Endothelial cell of umbilical vein (primary cell): ENCODE measurements at regions not wholly inside any gene's neighbourhood (a gene's known extent, or its start where the extent isn't known, plus 50 kb on each side); places are given as distances from the start of the nearest gene placed in this dataset.
A peak's percentile ranks its signal among the peaks of the same experiment; 100 is the strongest.

Experiments
- EZH2 ChIP-seq: IDR thresholded peaks from 2 replicates; pipeline ENCODE4 v1.6.1; 2012; ENCODE audit warnings: borderline replicate concordance, low read depth, mild to moderate bottlenecking, moderate library complexity, low read length, inconsistent platforms; ENCODE audit not compliant: severe bottlenecking
- FOS ChIP-seq: IDR thresholded peaks from 2 replicates; pipeline ENCODE4 v1.6.1; 2011; ENCODE audit warnings: mild to moderate bottlenecking, low read length, moderate library complexity, borderline replicate concordance; ENCODE audit not compliant: insufficient read depth
- GATA2 ChIP-seq: IDR thresholded peaks from 2 replicates; pipeline ENCODE4 v1.7.0; 2011; ENCODE audit warnings: low read depth, mild to moderate bottlenecking, moderate library complexity, mixed read lengths, low read length; ENCODE audit not compliant: insufficient read length, insufficient read depth
- POLR2A ChIP-seq: IDR thresholded peaks from 2 replicates; pipeline ENCODE4 v1.6.1; 2012; ENCODE audit warnings: low read depth, mild to moderate bottlenecking, control low read depth, low read length
- POLR2AphosphoS5 ChIP-seq: IDR thresholded peaks from 2 replicates; pipeline ENCODE4 v1.6.1; 2012; ENCODE audit warnings: low read depth, mild to moderate bottlenecking, control low read depth, low read length, moderate library complexity; ENCODE audit not compliant: insufficient read depth
- TF ChIP-seq, protein P1 (sequence below), 2 donors: IDR thresholded peaks; 1 replicate in 1 of 2; 2 replicates in 1 of 2; pipeline ENCODE4 v1.5.1; 2011; ENCODE audit warnings: low read length in 2 of 2, mild to moderate bottlenecking in 2 of 2, moderate library complexity in 2 of 2, control low read depth in 1 of 2, inconsistent platforms in 1 of 2, low read depth in 1 of 2; ENCODE audit not compliant: insufficient read depth in 1 of 2; ENCODE audit errors: extremely low read depth in 1 of 2
- TF ChIP-seq, protein P2 (sequence below): IDR thresholded peaks from 2 replicates; pipeline ENCODE4 v1.6.1; 2011; ENCODE audit not compliant: insufficient read depth, insufficient read length

DNA sequence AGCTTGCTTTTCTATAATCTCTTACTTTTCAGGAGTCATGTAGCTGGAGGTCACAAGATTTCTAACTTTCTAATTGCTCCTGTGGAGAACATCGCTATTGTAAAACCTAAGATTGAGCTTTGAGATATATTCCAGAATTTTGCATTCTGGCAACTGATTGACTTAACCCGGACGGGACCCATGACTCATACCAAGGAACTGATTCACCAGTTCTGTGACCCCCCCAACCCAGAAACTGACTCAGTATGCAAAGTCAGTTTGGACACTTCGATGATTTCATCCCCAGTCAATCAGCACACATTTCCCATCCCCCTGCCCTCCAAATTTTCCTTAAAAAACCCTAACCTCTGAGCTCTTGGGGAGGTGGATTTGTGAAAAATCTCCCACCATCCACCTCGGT, 396.5 kb upstream of the GBE1 start:
- TF ChIP-seq, protein P1, sequence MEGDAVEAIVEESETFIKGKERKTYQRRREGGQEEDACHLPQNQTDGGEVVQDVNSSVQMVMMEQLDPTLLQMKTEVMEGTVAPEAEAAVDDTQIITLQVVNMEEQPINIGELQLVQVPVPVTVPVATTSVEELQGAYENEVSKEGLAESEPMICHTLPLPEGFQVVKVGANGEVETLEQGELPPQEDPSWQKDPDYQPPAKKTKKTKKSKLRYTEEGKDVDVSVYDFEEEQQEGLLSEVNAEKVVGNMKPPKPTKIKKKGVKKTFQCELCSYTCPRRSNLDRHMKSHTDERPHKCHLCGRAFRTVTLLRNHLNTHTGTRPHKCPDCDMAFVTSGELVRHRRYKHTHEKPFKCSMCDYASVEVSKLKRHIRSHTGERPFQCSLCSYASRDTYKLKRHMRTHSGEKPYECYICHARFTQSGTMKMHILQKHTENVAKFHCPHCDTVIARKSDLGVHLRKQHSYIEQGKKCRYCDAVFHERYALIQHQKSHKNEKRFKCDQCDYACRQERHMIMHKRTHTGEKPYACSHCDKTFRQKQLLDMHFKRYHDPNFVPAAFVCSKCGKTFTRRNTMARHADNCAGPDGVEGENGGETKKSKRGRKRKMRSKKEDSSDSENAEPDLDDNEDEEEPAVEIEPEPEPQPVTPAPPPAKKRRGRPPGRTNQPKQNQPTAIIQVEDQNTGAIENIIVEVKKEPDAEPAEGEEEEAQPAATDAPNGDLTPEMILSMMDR (IDR thresholded peaks at IDR 0.05; ENCODE audit: extremely low read depth in 1 of 2, insufficient read depth in 1 of 2, low read depth in 1 of 2, low read length in 2 of 2) = no peak
- no peak for TF ChIP-seq EZH2
- peak; percentile 90 for TF ChIP-seq GATA2
- TF ChIP-seq FOS = peak; percentile 99
- TF ChIP-seq POLR2A = no peak
- TF ChIP-seq POLR2AphosphoS5 = peak; percentile 84
- TF ChIP-seq, protein P2, sequence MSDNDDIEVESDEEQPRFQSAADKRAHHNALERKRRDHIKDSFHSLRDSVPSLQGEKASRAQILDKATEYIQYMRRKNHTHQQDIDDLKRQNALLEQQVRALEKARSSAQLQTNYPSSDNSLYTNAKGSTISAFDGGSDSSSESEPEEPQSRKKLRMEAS = no peak
